HG02852 (cell line): ENCODE measurements at regions not wholly inside any gene's neighbourhood (a gene's known extent, or its start where the extent isn't known, plus 50 kb on each side); places are given as distances from the start of the nearest gene placed in this dataset.

Experiments used
- ATAC-seq: cut with Tn5 transposase; IDR thresholded peaks from one replicate; pipeline ENCODE4 v1.9.1; 2021; ENCODE audit warnings: mild to moderate bottlenecking, moderate library complexity; ENCODE audit not compliant: unreplicated experiment

- ATAC-seq: no peak
Observed at GRCh38 chr3:176469694-176470205, 727.5 kb downstream of the TBL1XR1 start.

GRCh38 chr3:176463610-176464009 lies 733.7 kb downstream of the TBL1XR1 start:
- ATAC-seq: no peak

- ATAC-seq: no peak
Observed at GRCh38 chr3:176447369-176447768, 749.9 kb downstream of the TBL1XR1 start.

- ATAC-seq: no peak
Observed at GRCh38 chr3:176442326-176442725, 755.0 kb downstream of the TBL1XR1 start.

- ATAC-seq: no peak
Observed at GRCh38 chr3:176439729-176440128, 757.6 kb downstream of the TBL1XR1 start.

GRCh38 chr3:176431991-176432390 lies 765.3 kb downstream of the TBL1XR1 start:
- no peak for ATAC-seq

- no peak for ATAC-seq
Observed at GRCh38 chr3:176431038-176431418, 766.3 kb downstream of the TBL1XR1 start.

GRCh38 chr3:176430244-176431037 lies 766.8 kb downstream of the TBL1XR1 start:
- ATAC-seq: peak; percentile 44

GRCh38 chr3:176428552-176428951 lies 768.7 kb downstream of the TBL1XR1 start:
- ATAC-seq: no peak

- no peak for ATAC-seq
Observed at GRCh38 chr3:176426371-176426770, 770.9 kb downstream of the TBL1XR1 start.

GRCh38 chr3:176416870-176417269 lies 780.4 kb downstream of the TBL1XR1 start:
- ATAC-seq: no peak

GRCh38 chr3:176415661-176416295 lies 781.5 kb downstream of the TBL1XR1 start:
- ATAC-seq: no peak

- no peak for ATAC-seq
Observed at GRCh38 chr3:176412771-176413170, 784.5 kb downstream of the TBL1XR1 start.

GRCh38 chr3:176403531-176403930 lies 793.8 kb downstream of the TBL1XR1 start:
- no peak for ATAC-seq

GRCh38 chr3:176401211-176401610 lies 796.1 kb downstream of the TBL1XR1 start:
- no peak for ATAC-seq

- no peak for ATAC-seq
Observed at GRCh38 chr3:176399193-176399592, 798.1 kb downstream of the TBL1XR1 start.

- ATAC-seq: no peak
Observed at GRCh38 chr3:176395240-176395639, 802.0 kb downstream of the TBL1XR1 start.

- no peak for ATAC-seq
Observed at GRCh38 chr3:176378789-176379188, 818.5 kb downstream of the TBL1XR1 start.

- ATAC-seq: no peak
Observed at GRCh38 chr3:176376531-176376930, 820.8 kb downstream of the TBL1XR1 start.

- no peak for ATAC-seq
Observed at GRCh38 chr3:176375519-176375918, 821.8 kb downstream of the TBL1XR1 start.

GRCh38 chr3:176362191-176362731 lies 835.0 kb downstream of the TBL1XR1 start:
- ATAC-seq: no peak

- no peak for ATAC-seq
Observed at GRCh38 chr3:176359211-176359610, 838.1 kb downstream of the TBL1XR1 start.
